ENCODE measurements at regions not wholly inside any gene's neighbourhood (a gene's known extent, or its start where the extent isn't known, plus 50 kb on each side); places are given as distances from the start of the nearest gene placed in this dataset.

- peaks cover 14% of the 10 kb centered on the region for H3K4me1 ChIP-seq (ENCODE audit: control insufficient read depth, insufficient read depth, low read length)
- no peaks in the 10 kb centered on the region for H3K36me3 ChIP-seq (ENCODE audit: insufficient read depth, low read length)
- no peak overlapping the region for H3K4me3 ChIP-seq (ENCODE audit: low read length)
- no peak overlapping the region for H3K9ac ChIP-seq (ENCODE audit: low read depth, low read length)
- H3K4me2 ChIP-seq (ENCODE audit: low read length): no peak overlapping the region
- H3K27me3 ChIP-seq (ENCODE audit: control insufficient read depth, insufficient read depth, low read length): no peaks in the 10 kb centered on the region
- no peaks in the 10 kb centered on the region for H3K9me3 ChIP-seq (replicated peaks; ENCODE audit: low read length)
Measured at GRCh38 chr13:99027661-99028425, 50.0 kb upstream of the DOCK9 start.

- no peak overlapping the region for H3K4me2 ChIP-seq (ENCODE audit: low read length)
- H3K9ac ChIP-seq (ENCODE audit: low read depth, low read length): no peak overlapping the region
- no peaks in the 10 kb centered on the region for H3K9me3 ChIP-seq (replicated peaks; ENCODE audit: low read length)
- H3K36me3 ChIP-seq (ENCODE audit: insufficient read depth, low read length): no peaks in the 10 kb centered on the region
- H3K4me1 ChIP-seq (ENCODE audit: control insufficient read depth, insufficient read depth, low read length): peaks cover 14% of the 10 kb centered on the region
- H3K27me3 ChIP-seq (ENCODE audit: control insufficient read depth, insufficient read depth, low read length): no peaks in the 10 kb centered on the region
- H3K4me3 ChIP-seq (ENCODE audit: low read length): no peak overlapping the region
Measured at GRCh38 chr13:99028890-99029289, 51.0 kb upstream of the DOCK9 start.

DNA sequence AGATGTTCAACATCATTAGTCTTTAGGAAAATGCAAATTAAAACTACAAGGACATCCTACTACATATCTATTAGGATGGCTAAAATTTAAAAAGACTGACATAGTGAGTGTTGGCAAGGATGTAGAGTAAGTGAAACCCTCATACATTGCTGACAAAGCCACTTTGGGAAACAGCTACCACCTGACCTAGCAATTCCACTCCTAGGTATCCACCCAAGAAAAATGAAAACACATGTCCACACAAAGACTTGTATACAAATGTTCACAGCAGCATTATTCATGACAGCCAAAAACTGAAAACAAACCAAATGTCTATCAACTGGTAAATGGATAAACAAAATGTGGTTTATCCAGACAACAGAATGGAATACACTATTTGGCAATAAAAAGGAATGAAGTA, 51.7 kb upstream of the DOCK9 start:
- H3K4me3 ChIP-seq (ENCODE audit: low read length): no peak overlapping the region
- H3K4me1 ChIP-seq (ENCODE audit: control insufficient read depth, insufficient read depth, low read length): peaks cover 14% of the 10 kb centered on the region
- H3K9me3 ChIP-seq (replicated peaks; ENCODE audit: low read length): no peaks in the 10 kb centered on the region
- H3K4me2 ChIP-seq (ENCODE audit: low read length): no peak overlapping the region
- H3K9ac ChIP-seq (ENCODE audit: low read depth, low read length): no peak overlapping the region
- no peaks in the 10 kb centered on the region for H3K27me3 ChIP-seq (ENCODE audit: control insufficient read depth, insufficient read depth, low read length)
- H3K36me3 ChIP-seq (ENCODE audit: insufficient read depth, low read length): no peaks in the 10 kb centered on the region

GRCh38 chr13:99030326-99030725, 52.5 kb upstream of the DOCK9 start:
- peaks cover 12% of the 10 kb centered on the region for H3K4me1 ChIP-seq (ENCODE audit: control insufficient read depth, insufficient read depth, low read length)
- no peak overlapping the region for H3K4me2 ChIP-seq (ENCODE audit: low read length)

GRCh38 chr13:99031832-99032231, 54.0 kb upstream of the DOCK9 start:
- no peak overlapping the region for H3K4me3 ChIP-seq (ENCODE audit: low read length)
- no peaks in the 10 kb centered on the region for H3K36me3 ChIP-seq (ENCODE audit: insufficient read depth, low read length)
- no peak overlapping the region for H3K4me2 ChIP-seq (ENCODE audit: low read length)
- no peaks in the 10 kb centered on the region for H3K4me1 ChIP-seq (ENCODE audit: control insufficient read depth, insufficient read depth, low read length)
- no peak overlapping the region for H3K9ac ChIP-seq (ENCODE audit: low read depth, low read length)
- no peaks in the 10 kb centered on the region for H3K27me3 ChIP-seq (ENCODE audit: control insufficient read depth, insufficient read depth, low read length)
- no peaks in the 10 kb centered on the region for H3K9me3 ChIP-seq (replicated peaks; ENCODE audit: low read length)

More at GRCh38 chr13:99030326-99030725, 52.5 kb upstream of the DOCK9 start:
- Histone ChIP-seq H3K27me3 (ENCODE audit: control insufficient read depth, insufficient read depth, low read length) (no peaks in the 10 kb centered on the region), H3K9me3 (replicated peaks; ENCODE audit: low read length) (no peaks in the 10 kb centered on the region), H3K9ac (ENCODE audit: low read depth, low read length) (no peak overlapping the region), H3K36me3 (ENCODE audit: insufficient read depth, low read length) (no peaks in the 10 kb centered on the region), H3K4me3 (ENCODE audit: low read length) (no peak overlapping the region)

GRCh38 chr13:99033814-99034213, 56.0 kb upstream of the DOCK9 start:
- H3K9ac ChIP-seq (ENCODE audit: low read depth, low read length): no peak overlapping the region
- no peak overlapping the region for H3K4me3 ChIP-seq (ENCODE audit: low read length)
- no peaks in the 10 kb centered on the region for H3K36me3 ChIP-seq (ENCODE audit: insufficient read depth, low read length)
- no peaks in the 10 kb centered on the region for H3K4me1 ChIP-seq (ENCODE audit: control insufficient read depth, insufficient read depth, low read length)
- no peaks in the 10 kb centered on the region for H3K27me3 ChIP-seq (ENCODE audit: control insufficient read depth, insufficient read depth, low read length)
- no peak overlapping the region for H3K4me2 ChIP-seq (ENCODE audit: low read length)
- H3K9me3 ChIP-seq (replicated peaks; ENCODE audit: low read length): no peaks in the 10 kb centered on the region

- Histone ChIP-seq H3K9me3 (replicated peaks; ENCODE audit: low read length) (no peaks in the 10 kb centered on the region), H3K4me2 (ENCODE audit: low read length) (no peak overlapping the region), H3K27me3 (ENCODE audit: control insufficient read depth, insufficient read depth, low read length) (no peaks in the 10 kb centered on the region), H3K4me1 (ENCODE audit: control insufficient read depth, insufficient read depth, low read length) (no peaks in the 10 kb centered on the region), H3K9ac (ENCODE audit: low read depth, low read length) (no peak overlapping the region), H3K36me3 (ENCODE audit: insufficient read depth, low read length) (no peaks in the 10 kb centered on the region), H3K4me3 (ENCODE audit: low read length) (no peak overlapping the region)
Measured at GRCh38 chr13:99034333-99035085, 56.6 kb upstream of the DOCK9 start.

DNA sequence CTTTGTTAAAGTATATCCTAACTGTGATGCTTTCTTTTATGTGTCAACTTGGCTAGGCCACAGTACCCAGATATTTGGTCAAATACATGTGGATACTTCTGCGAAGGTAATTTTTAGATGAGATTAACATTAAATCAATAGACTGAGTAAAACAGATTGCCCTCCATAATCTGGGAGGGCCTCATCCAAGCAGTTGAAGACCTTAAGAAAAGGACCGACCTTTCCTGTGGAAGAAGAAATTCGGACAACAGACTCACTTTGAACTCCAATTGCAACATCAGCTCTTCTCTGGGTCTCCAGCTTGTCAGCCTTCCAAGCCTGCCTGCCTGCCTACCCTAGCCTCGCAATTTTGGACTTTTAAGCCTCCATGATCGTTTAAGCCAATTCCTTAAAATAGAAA, 57.9 kb upstream of the DOCK9 start:
- H3K4me3 ChIP-seq (ENCODE audit: low read length): no peak overlapping the region
- H3K4me1 ChIP-seq (ENCODE audit: control insufficient read depth, insufficient read depth, low read length): no peaks in the 10 kb centered on the region
- H3K27me3 ChIP-seq (ENCODE audit: control insufficient read depth, insufficient read depth, low read length): no peaks in the 10 kb centered on the region

DNA sequence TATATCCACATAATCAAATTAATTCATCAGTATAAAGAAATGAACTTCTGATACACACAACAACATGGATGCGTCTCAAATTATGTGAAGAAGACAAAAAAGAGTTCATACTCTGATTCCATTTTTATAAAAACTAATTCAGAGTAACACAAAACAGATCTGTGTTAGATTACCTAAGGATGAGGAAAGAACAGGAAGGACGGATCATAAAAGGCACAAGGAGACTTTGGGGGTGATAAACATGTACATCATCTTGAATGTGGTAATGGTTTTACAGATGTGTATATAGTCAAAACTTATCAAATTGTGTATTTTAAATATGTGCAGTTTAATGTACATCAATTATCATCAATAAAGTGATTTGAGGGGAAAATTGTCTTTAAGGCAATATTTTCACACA, 59.9 kb upstream of the DOCK9 start:
- Histone ChIP-seq H3K9me3 (replicated peaks; ENCODE audit: low read length) (no peaks in the 10 kb centered on the region), H3K4me2 (ENCODE audit: low read length) (no peak overlapping the region), H3K4me3 (ENCODE audit: low read length) (no peak overlapping the region), H3K36me3 (ENCODE audit: insufficient read depth, low read length) (no peaks in the 10 kb centered on the region), H3K9ac (ENCODE audit: low read depth, low read length) (no peak overlapping the region), H3K4me1 (ENCODE audit: control insufficient read depth, insufficient read depth, low read length) (no peaks in the 10 kb centered on the region), H3K27me3 (ENCODE audit: control insufficient read depth, insufficient read depth, low read length) (no peaks in the 10 kb centered on the region)

More for the DNA sequence above, 57.9 kb upstream of the DOCK9 start:
- no peaks in the 10 kb centered on the region for H3K9me3 ChIP-seq (replicated peaks; ENCODE audit: low read length)
- no peaks in the 10 kb centered on the region for H3K36me3 ChIP-seq (ENCODE audit: insufficient read depth, low read length)
- H3K4me2 ChIP-seq (ENCODE audit: low read length): no peak overlapping the region
- H3K9ac ChIP-seq (ENCODE audit: low read depth, low read length): no peak overlapping the region

- Histone ChIP-seq H3K4me1 (ENCODE audit: control insufficient read depth, insufficient read depth, low read length) (peaks cover 10% of the 10 kb centered on the region), H3K9me3 (replicated peaks; ENCODE audit: low read length) (no peaks in the 10 kb centered on the region), H3K9ac (ENCODE audit: low read depth, low read length) (no peak overlapping the region), H3K4me2 (ENCODE audit: low read length) (no peak overlapping the region), H3K27me3 (ENCODE audit: control insufficient read depth, insufficient read depth, low read length) (no peaks in the 10 kb centered on the region), H3K4me3 (ENCODE audit: low read length) (no peak overlapping the region), H3K36me3 (ENCODE audit: insufficient read depth, low read length) (no peaks in the 10 kb centered on the region)
Measured at GRCh38 chr13:99039718-99040280, 61.9 kb upstream of the DOCK9 start.

DNA sequence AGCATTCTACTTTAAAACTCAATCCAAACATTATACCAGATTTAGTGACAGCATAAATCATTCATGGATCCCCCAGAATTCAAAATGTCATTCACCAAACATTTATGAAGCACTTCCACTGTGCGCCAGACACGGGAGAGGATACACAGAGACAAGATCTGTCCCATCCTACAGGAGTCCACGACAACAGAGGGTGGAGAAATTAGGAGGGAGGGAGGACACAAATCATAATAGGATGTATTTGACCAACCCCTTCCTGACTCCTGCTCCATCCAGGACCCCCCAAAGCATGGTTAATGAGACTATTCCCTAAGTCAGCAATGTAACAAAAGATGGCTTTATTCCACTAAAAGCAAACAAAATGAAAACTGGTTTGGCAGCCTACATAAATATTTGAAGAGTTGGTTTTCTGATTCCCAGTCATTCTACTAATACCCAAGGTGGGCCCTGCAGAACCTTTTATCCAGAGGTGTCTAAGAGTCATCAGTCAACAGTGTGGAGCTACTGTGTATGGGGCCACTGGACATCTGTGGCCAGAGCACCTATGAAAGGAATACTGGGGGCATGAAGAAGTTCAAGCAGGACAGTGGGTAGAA, 62.8 kb upstream of the DOCK9 start:
- no peaks in the 10 kb centered on the region for H3K9me3 ChIP-seq (replicated peaks; ENCODE audit: low read length)
- peaks cover 14% of the 10 kb centered on the region for H3K4me1 ChIP-seq (ENCODE audit: control insufficient read depth, insufficient read depth, low read length)
- H3K4me2 ChIP-seq (ENCODE audit: low read length): no peak overlapping the region
- H3K36me3 ChIP-seq (ENCODE audit: insufficient read depth, low read length): no peaks in the 10 kb centered on the region
- no peaks in the 10 kb centered on the region for H3K27me3 ChIP-seq (ENCODE audit: control insufficient read depth, insufficient read depth, low read length)
- no peak overlapping the region for H3K4me3 ChIP-seq (ENCODE audit: low read length)
- H3K9ac ChIP-seq (ENCODE audit: low read depth, low read length): no peak overlapping the region

All from skeletal muscle satellite cell (primary cell).